ENCODE measurements at regions not wholly inside any gene's neighbourhood (a gene's known extent, or its start where the extent isn't known, plus 50 kb on each side); places are given as distances from the start of the nearest gene placed in this dataset.

GRCh38 chr6:44624226-44624625 lies 236.7 kb downstream of the CDC5L start:
- WGBS, 3 donors = 71 to 77% (median 73%) methylated on average over 5 of the region's 5 CpGs
- TF ChIP-seq CTCF (IDR thresholded peaks at IDR 0.05) (no peak), POLR2A (IDR thresholded peaks at IDR 0.05) (no peak), EP300 (IDR thresholded peaks at IDR 0.05) (no peak)
- Histone ChIP-seq H3K4me1 (ENCODE audit: insufficient read depth) (no peaks in the 10 kb centered on the region), H3K27me3 (no peaks in the 10 kb centered on the region), H3K9me3 (no peaks in the 10 kb centered on the region), H3K36me3 (no peaks in the 10 kb centered on the region), H3K27ac (no peak overlapping the region), H3K4me3 (no peak overlapping the region)
- intact Hi-C loops (cut with DNase I) = no loop called here
- DNase-seq = no peak

DNA sequence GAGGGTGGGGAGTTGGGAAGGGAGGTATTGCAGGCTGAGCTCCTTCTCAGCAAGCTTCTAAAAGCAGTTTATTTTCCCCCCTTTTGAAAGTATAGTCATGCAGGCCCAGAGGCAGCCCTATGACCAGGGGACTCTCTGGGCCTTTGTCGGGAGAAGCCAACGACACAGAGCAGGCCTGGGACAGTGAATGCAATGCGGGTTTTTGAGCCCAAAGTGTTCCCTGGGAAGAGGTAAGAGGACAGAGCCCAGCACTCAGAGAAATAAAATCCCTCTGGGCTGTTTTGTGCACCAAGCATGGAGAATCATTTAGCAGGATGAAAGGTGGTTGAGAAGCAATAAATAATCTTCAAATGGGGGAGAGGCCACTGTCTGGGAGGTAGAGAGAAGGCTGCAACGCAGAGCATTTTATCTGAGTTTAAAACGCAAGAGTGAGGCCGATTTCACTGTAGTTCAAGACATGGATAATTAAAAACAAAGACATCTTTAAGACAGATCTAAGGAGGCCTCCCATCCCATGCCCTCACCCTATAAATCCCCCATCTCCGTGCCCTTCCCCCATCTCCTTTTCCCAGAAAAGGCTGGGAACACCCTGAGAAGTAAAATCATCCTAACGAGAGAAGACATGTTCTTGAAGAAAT lies 237.5 kb downstream of the CDC5L start:
- no peaks in the 10 kb centered on the region for H3K27me3 ChIP-seq

GRCh38 chr6:44625996-44626395 lies 238.5 kb downstream of the CDC5L start:
- Histone ChIP-seq H3K9me3 (no peaks in the 10 kb centered on the region), H3K27ac (no peak overlapping the region), H3K36me3 (no peaks in the 10 kb centered on the region), H3K4me3 (no peak overlapping the region), H3K4me1 (ENCODE audit: insufficient read depth) (no peaks in the 10 kb centered on the region), H3K27me3 (no peaks in the 10 kb centered on the region)
- no peak for DNase-seq
- 95 to 98% (median 98%) methylated on average over 2 of the region's 2 CpGs for WGBS, 3 donors
- TF ChIP-seq EP300 (IDR thresholded peaks at IDR 0.05) (no peak), CTCF (IDR thresholded peaks at IDR 0.05) (no peak), POLR2A (IDR thresholded peaks at IDR 0.05) (no peak)
- intact Hi-C loops (cut with DNase I) = no loop called here

More for the DNA sequence above, 237.5 kb downstream of the CDC5L start:
- TF ChIP-seq POLR2A (IDR thresholded peaks at IDR 0.05) = no peak
- no peak for TF ChIP-seq CTCF (IDR thresholded peaks at IDR 0.05)
- no peak for TF ChIP-seq EP300 (IDR thresholded peaks at IDR 0.05)
- DNase-seq = no peak
- Histone ChIP-seq H3K4me1 (ENCODE audit: insufficient read depth) (no peaks in the 10 kb centered on the region), H3K36me3 (no peaks in the 10 kb centered on the region), H3K9me3 (no peaks in the 10 kb centered on the region), H3K27ac (no peak overlapping the region), H3K4me3 (no peak overlapping the region)
- intact Hi-C loops (cut with DNase I) = no loop called here
- WGBS, 3 donors = 50 to 54% (median 53%) methylated on average over 8 of the region's 8 CpGs

DNA sequence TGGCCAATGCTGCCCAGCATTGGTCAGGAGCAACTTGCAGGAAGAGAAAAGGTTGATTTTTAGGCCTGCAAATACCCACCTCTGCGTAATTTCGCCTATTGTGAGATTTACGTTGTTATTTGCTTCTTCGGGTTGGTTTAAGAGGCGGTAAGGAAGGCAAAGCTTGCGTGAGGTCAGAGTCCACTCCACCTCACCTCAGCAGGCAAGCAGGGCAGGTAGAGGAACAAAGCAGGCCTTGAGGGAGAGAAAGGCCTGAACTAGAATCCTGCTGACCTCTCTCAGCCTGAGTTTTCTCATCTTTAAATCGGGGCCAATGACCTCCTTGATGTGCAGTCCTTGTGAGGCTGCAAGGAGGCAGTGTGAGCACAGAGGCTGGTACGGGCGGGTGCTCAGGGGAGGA lies 239.1 kb downstream of the CDC5L start:
- Histone ChIP-seq H3K4me1 (ENCODE audit: insufficient read depth) (no peaks in the 10 kb centered on the region), H3K4me3 (no peak overlapping the region)
- 91 to 97% (median 96%) methylated on average over 9 of the region's 9 CpGs for WGBS, 3 donors

More for the DNA sequence above, 239.1 kb downstream of the CDC5L start:
- Histone ChIP-seq H3K9me3 (no peaks in the 10 kb centered on the region), H3K36me3 (no peaks in the 10 kb centered on the region), H3K27ac (no peak overlapping the region), H3K27me3 (no peaks in the 10 kb centered on the region)
- no peak for DNase-seq
- intact Hi-C loops (cut with DNase I) = no loop called here
- no peak for TF ChIP-seq CTCF (IDR thresholded peaks at IDR 0.05)
- TF ChIP-seq EP300 (IDR thresholded peaks at IDR 0.05) = no peak
- TF ChIP-seq POLR2A (IDR thresholded peaks at IDR 0.05) = no peak
